ENCODE measurements at regions not wholly inside any gene's neighbourhood (a gene's known extent, or its start where the extent isn't known, plus 50 kb on each side); places are given as distances from the start of the nearest gene placed in this dataset.

DNA sequence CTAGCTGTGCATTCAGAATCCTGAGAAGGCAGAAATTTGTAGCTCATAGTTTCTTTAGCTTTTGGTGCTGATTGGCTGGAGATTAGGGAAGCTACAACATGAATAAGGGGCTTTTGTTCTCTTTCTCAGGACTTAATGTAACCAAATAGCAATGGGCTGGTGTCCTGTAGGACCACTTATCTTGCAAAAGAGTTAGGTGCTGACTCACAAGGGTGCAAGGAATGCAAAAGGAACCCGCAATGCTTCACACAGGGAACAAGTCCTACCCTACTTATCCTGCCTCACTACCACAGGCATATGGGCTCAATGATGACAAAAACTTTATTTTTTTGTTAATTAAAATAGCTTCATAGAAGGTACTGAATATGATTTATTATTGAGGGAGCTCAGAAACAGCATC lies 541.5 kb downstream of the AMY1C start:
- no CpG with 5 or more reads among the region's 1 CpG for WGBS (ENCODE audit: insufficient coverage)

DNA sequence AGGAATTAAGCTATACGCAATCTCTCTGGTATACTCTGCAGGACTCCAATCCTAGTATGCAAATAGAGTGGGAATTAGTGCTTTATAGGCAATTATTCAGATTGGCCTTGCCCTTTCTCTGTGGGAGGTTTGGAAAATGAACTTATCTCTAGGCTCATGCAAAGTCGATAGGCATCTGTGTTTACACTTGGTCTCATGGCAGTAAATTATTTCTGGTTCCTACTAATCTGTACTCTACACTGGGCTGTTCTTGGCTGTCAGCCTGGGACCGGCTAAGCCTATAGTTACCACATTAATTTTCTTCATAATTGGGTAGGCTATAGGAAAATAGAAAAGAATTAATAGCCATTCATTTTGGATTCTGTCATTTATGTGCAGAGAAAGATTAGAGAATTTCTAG lies 544.6 kb downstream of the AMY1C start:
- intact Hi-C loops (cut with micrococcal nuclease): no loop called here
- Histone ChIP-seq H2AFZ (ENCODE audit: insufficient read depth, low read depth, low read length, poor library complexity, severe bottlenecking) (no peak overlapping the region), H3K27me3 (ENCODE audit: control insufficient read depth in 2 of 2, insufficient read depth in 2 of 2, low read length in 2 of 2) (no peaks in the 10 kb centered on the region), H4K20me1 (ENCODE audit: insufficient read depth, low read length) (no peaks in the 10 kb centered on the region), H3K4me2 (replicated peaks; ENCODE audit: extremely low read depth, low read length, poor library complexity, severe bottlenecking) (no peak overlapping the region), H3K79me2 (ENCODE audit: insufficient read depth, low read length) (no peaks in the 10 kb centered on the region), H3K9me3 (replicated peaks in 1 of 2; ENCODE audit: control insufficient read depth in 1 of 2, insufficient read depth in 1 of 2, low read length in 2 of 2) (peaks cover 0 to 13% of the 10 kb centered on the region in 2 donors), H3K9ac (ENCODE audit: insufficient read depth, low read length, poor library complexity, severe bottlenecking) (no peak overlapping the region), H3K4me3 (replicated peaks in 1 of 3; ENCODE audit: low read depth in 2 of 3, low read length in 3 of 3) (no peak overlapping the region), H3K27ac (ENCODE audit: low read depth in 1 of 2, low read length in 2 of 2) (no peak overlapping the region), H3K4me1 (ENCODE audit: control insufficient read depth in 1 of 2, insufficient read depth in 2 of 2, low read length in 2 of 2) (no peaks in the 10 kb centered on the region), H3K36me3 (replicated peaks in 1 of 2; ENCODE audit: control insufficient read depth in 1 of 2, insufficient read depth in 2 of 2, low read length in 2 of 2) (no peaks in the 10 kb centered on the region)
- Mint-ChIP-seq H3K9me3 (peaks cover 0 to 5% (median 2%) of the 10 kb centered on the region in 7 donors), H3K36me3 (no peaks in the 10 kb centered on the region), H3K4me3 (no peak overlapping the region), H3K27ac (no peak overlapping the region), H3K4me1 (no peaks in the 10 kb centered on the region), H3K27me3 (ENCODE audit: low read depth in 3 of 3) (no peaks in the 10 kb centered on the region)
- TF ChIP-seq, protein P1, sequence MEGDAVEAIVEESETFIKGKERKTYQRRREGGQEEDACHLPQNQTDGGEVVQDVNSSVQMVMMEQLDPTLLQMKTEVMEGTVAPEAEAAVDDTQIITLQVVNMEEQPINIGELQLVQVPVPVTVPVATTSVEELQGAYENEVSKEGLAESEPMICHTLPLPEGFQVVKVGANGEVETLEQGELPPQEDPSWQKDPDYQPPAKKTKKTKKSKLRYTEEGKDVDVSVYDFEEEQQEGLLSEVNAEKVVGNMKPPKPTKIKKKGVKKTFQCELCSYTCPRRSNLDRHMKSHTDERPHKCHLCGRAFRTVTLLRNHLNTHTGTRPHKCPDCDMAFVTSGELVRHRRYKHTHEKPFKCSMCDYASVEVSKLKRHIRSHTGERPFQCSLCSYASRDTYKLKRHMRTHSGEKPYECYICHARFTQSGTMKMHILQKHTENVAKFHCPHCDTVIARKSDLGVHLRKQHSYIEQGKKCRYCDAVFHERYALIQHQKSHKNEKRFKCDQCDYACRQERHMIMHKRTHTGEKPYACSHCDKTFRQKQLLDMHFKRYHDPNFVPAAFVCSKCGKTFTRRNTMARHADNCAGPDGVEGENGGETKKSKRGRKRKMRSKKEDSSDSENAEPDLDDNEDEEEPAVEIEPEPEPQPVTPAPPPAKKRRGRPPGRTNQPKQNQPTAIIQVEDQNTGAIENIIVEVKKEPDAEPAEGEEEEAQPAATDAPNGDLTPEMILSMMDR (IDR thresholded peaks at IDR 0.05): no peak
- no CpG with 5 or more reads among the region's 3 CpGs for WGBS (ENCODE audit: insufficient coverage)
- DNase-seq: no peak

More for the DNA sequence above, 541.5 kb downstream of the AMY1C start:
- Histone ChIP-seq H3K4me1 (ENCODE audit: control insufficient read depth in 1 of 2, insufficient read depth in 2 of 2, low read length in 2 of 2) (no peaks in the 10 kb centered on the region), H3K4me3 (replicated peaks in 1 of 3; ENCODE audit: low read depth in 2 of 3, low read length in 3 of 3) (no peak overlapping the region), H4K20me1 (ENCODE audit: insufficient read depth, low read length) (no peaks in the 10 kb centered on the region), H3K4me2 (replicated peaks; ENCODE audit: extremely low read depth, low read length, poor library complexity, severe bottlenecking) (no peak overlapping the region), H3K36me3 (replicated peaks in 1 of 2; ENCODE audit: control insufficient read depth in 1 of 2, insufficient read depth in 2 of 2, low read length in 2 of 2) (no peaks in the 10 kb centered on the region), H3K79me2 (ENCODE audit: insufficient read depth, low read length) (no peaks in the 10 kb centered on the region), H3K9me3 (replicated peaks in 1 of 2; ENCODE audit: control insufficient read depth in 1 of 2, insufficient read depth in 1 of 2, low read length in 2 of 2) (peaks cover 5 to 7% of the 10 kb centered on the region in 2 donors), H3K27me3 (ENCODE audit: control insufficient read depth in 2 of 2, insufficient read depth in 2 of 2, low read length in 2 of 2) (no peaks in the 10 kb centered on the region), H2AFZ (ENCODE audit: insufficient read depth, low read depth, low read length, poor library complexity, severe bottlenecking) (no peak overlapping the region), H3K9ac (ENCODE audit: insufficient read depth, low read length, poor library complexity, severe bottlenecking) (no peak overlapping the region), H3K27ac (ENCODE audit: low read depth in 1 of 2, low read length in 2 of 2) (no peak overlapping the region)
- no peak for DNase-seq
- intact Hi-C loops (cut with micrococcal nuclease): no loop called here
- Mint-ChIP-seq H3K36me3 (no peaks in the 10 kb centered on the region), H3K27ac (no peak overlapping the region), H3K4me3 (no peak overlapping the region), H3K27me3 (ENCODE audit: low read depth in 3 of 3) (no peaks in the 10 kb centered on the region), H3K9me3 (peaks cover 0 to 6% (median 2%) of the 10 kb centered on the region in 7 donors), H3K4me1 (no peaks in the 10 kb centered on the region)
- TF ChIP-seq, protein P1 (IDR thresholded peaks at IDR 0.05): no peak
